HFF-Myc (cell line): ENCODE measurements at regions not wholly inside any gene's neighbourhood (a gene's known extent, or its start where the extent isn't known, plus 50 kb on each side); places are given as distances from the start of the nearest gene placed in this dataset.
A peak's percentile ranks its signal among the peaks of the same experiment; 100 is the strongest.

Experiments
- DNase-seq: peaks from one replicate; pipeline ENCODE4 v3.0.0-alpha.2; 2011; ENCODE audit warnings: low read depth; ENCODE audit errors: extremely low read depth
- H3K4me3 ChIP-seq: replicated peaks from 2 replicates; pipeline ENCODE4 v1.5.1; 2011; ENCODE audit warnings: low read depth, mild to moderate bottlenecking, control low read depth, low read length
- CTCF ChIP-seq: IDR thresholded peaks from 2 replicates; pipeline ENCODE4 v1.5.1; 2012; ENCODE audit warnings: mild to moderate bottlenecking, low read depth, low read length, control low read depth; ENCODE audit errors: missing control alignments

GRCh38 chr2:193900292-193900691 is 1705.6 kb upstream of the TMEFF2 start:
- no peak for DNase-seq
- H3K4me3 ChIP-seq: no peak overlapping the region
- no peak for TF ChIP-seq CTCF

GRCh38 chr2:193895226-193895625 is 1700.5 kb upstream of the TMEFF2 start:
- H3K4me3 ChIP-seq: no peak overlapping the region
- TF ChIP-seq CTCF: no peak
- peak; percentile 4 for DNase-seq

- no peak overlapping the region for H3K4me3 ChIP-seq
- DNase-seq: no peak
- no peak for TF ChIP-seq CTCF
Observed at GRCh38 chr2:193894081-193894480, 1699.3 kb upstream of the TMEFF2 start.

- DNase-seq: no peak
- no peak for TF ChIP-seq CTCF
- no peak overlapping the region for H3K4me3 ChIP-seq
Observed at GRCh38 chr2:193891023-193891422, 1696.3 kb upstream of the TMEFF2 start.

- H3K4me3 ChIP-seq: no peak overlapping the region
- TF ChIP-seq CTCF: no peak
- DNase-seq: no peak
Observed at GRCh38 chr2:193885419-193885818, 1690.7 kb upstream of the TMEFF2 start.

- DNase-seq: no peak
- no peak overlapping the region for H3K4me3 ChIP-seq
- no peak for TF ChIP-seq CTCF
Observed at GRCh38 chr2:193883820-193884219, 1689.1 kb upstream of the TMEFF2 start.

- no peak for DNase-seq
- no peak for TF ChIP-seq CTCF
Observed at GRCh38 chr2:193876980-193877379, 1682.2 kb upstream of the TMEFF2 start.

More at GRCh38 chr2:193876980-193877379, 1682.2 kb upstream of the TMEFF2 start:
- no peak overlapping the region for H3K4me3 ChIP-seq
